Activated naive CD8-positive, alpha-beta T cell treated with anti-CD3 and anti-CD28 coated beads, Interleukin-2, amount 50 U/mL, for 24 hours (primary cell): ENCODE measurements at regions not wholly inside any gene's neighbourhood (a gene's known extent, or its start where the extent isn't known, plus 50 kb on each side); places are given as distances from the start of the nearest gene placed in this dataset.
"Not testable (repeated sequence)": the region's sequence is repeated elsewhere in the genome, so short reads cannot be mapped to it uniquely, and the experiment has no call there.

Experiments
- ATAC-seq: fragments of 150-1000 bp; cut with Tn5 transposase; one replicate; pipeline ENCODE4 v1.10.0; 2021
- DNase-seq: peaks from one replicate; pipeline ENCODE4 v3.0.0; 2021
- H3K27ac Mint-ChIP-seq: one replicate; pipeline ENCODE4 v1.8.0; 2021; ENCODE audit warnings: mild to moderate bottlenecking, mixed read lengths
- H3K27me3 Mint-ChIP-seq: one replicate; pipeline ENCODE4 v1.8.0; 2021; ENCODE audit warnings: mixed read lengths
- H3K36me3 Mint-ChIP-seq: one replicate; pipeline ENCODE4 v1.8.0; 2021; ENCODE audit warnings: low read depth, mixed read lengths
- H3K4me1 Mint-ChIP-seq: one replicate; pipeline ENCODE4 v1.8.0; 2021; ENCODE audit warnings: mixed read lengths
- H3K4me3 Mint-ChIP-seq: one replicate; pipeline ENCODE4 v1.8.0; 2021; ENCODE audit warnings: mild to moderate bottlenecking, moderate library complexity, mixed read lengths
- H3K9me3 Mint-ChIP-seq: one replicate; pipeline ENCODE4 v1.8.0; 2021; ENCODE audit warnings: mixed read lengths

GRCh38 chr2:89129440-89129839, 438.0 kb downstream of the RPIA start:
- H3K27ac Mint-ChIP-seq, ATAC-seq, H3K27me3 Mint-ChIP-seq, DNase-seq, H3K4me1 Mint-ChIP-seq, H3K9me3 Mint-ChIP-seq, H3K36me3 Mint-ChIP-seq, H3K4me3 Mint-ChIP-seq: not testable (repeated sequence)

GRCh38 chr2:89130665-89131308, 439.3 kb downstream of the RPIA start:
- DNase-seq, H3K4me3 Mint-ChIP-seq, H3K36me3 Mint-ChIP-seq, H3K4me1 Mint-ChIP-seq, H3K27ac Mint-ChIP-seq, H3K9me3 Mint-ChIP-seq, ATAC-seq, H3K27me3 Mint-ChIP-seq: not testable (repeated sequence)

GRCh38 chr2:89142959-89143358, 451.5 kb downstream of the RPIA start:
- not testable (repeated sequence) for H3K4me1 Mint-ChIP-seq, H3K27me3 Mint-ChIP-seq, H3K27ac Mint-ChIP-seq, H3K36me3 Mint-ChIP-seq, DNase-seq, ATAC-seq, H3K4me3 Mint-ChIP-seq, H3K9me3 Mint-ChIP-seq

GRCh38 chr2:89145342-89145741, 453.9 kb downstream of the RPIA start:
- not testable (repeated sequence) for H3K36me3 Mint-ChIP-seq, DNase-seq, H3K4me1 Mint-ChIP-seq, H3K4me3 Mint-ChIP-seq, H3K9me3 Mint-ChIP-seq, ATAC-seq, H3K27ac Mint-ChIP-seq, H3K27me3 Mint-ChIP-seq

GRCh38 chr2:89148256-89148655, 456.8 kb downstream of the RPIA start:
- H3K36me3 Mint-ChIP-seq, H3K27ac Mint-ChIP-seq, H3K27me3 Mint-ChIP-seq, DNase-seq, H3K4me3 Mint-ChIP-seq, ATAC-seq, H3K9me3 Mint-ChIP-seq, H3K4me1 Mint-ChIP-seq: not testable (repeated sequence)

GRCh38 chr2:89151699-89152098, 460.2 kb downstream of the RPIA start:
- H3K36me3 Mint-ChIP-seq, DNase-seq, H3K27me3 Mint-ChIP-seq, H3K4me3 Mint-ChIP-seq, H3K4me1 Mint-ChIP-seq, ATAC-seq, H3K9me3 Mint-ChIP-seq, H3K27ac Mint-ChIP-seq: not testable (repeated sequence)

GRCh38 chr2:89152501-89152900, 461.0 kb downstream of the RPIA start:
- not testable (repeated sequence) for H3K27me3 Mint-ChIP-seq, H3K36me3 Mint-ChIP-seq, H3K4me3 Mint-ChIP-seq, ATAC-seq, H3K9me3 Mint-ChIP-seq, H3K4me1 Mint-ChIP-seq, H3K27ac Mint-ChIP-seq, DNase-seq

- not testable (repeated sequence) for H3K27me3 Mint-ChIP-seq, H3K9me3 Mint-ChIP-seq, H3K27ac Mint-ChIP-seq, H3K4me3 Mint-ChIP-seq, DNase-seq, H3K4me1 Mint-ChIP-seq, ATAC-seq, H3K36me3 Mint-ChIP-seq
These were observed 461.7 kb downstream of the RPIA start for GRCh38 chr2:89153210-89153609.

GRCh38 chr2:89154247-89154682, 462.8 kb downstream of the RPIA start:
- H3K4me1 Mint-ChIP-seq, H3K36me3 Mint-ChIP-seq, H3K9me3 Mint-ChIP-seq, H3K27ac Mint-ChIP-seq, ATAC-seq, H3K4me3 Mint-ChIP-seq, H3K27me3 Mint-ChIP-seq, DNase-seq: not testable (repeated sequence)

- H3K36me3 Mint-ChIP-seq, H3K27ac Mint-ChIP-seq, DNase-seq, H3K4me3 Mint-ChIP-seq, H3K4me1 Mint-ChIP-seq, H3K27me3 Mint-ChIP-seq, H3K9me3 Mint-ChIP-seq: not testable (repeated sequence)
- ATAC-seq: peak; percentile 54
These were observed 468.8 kb downstream of the RPIA start for GRCh38 chr2:89160306-89160705.

- DNase-seq, H3K36me3 Mint-ChIP-seq, H3K27me3 Mint-ChIP-seq, H3K27ac Mint-ChIP-seq, ATAC-seq, H3K4me1 Mint-ChIP-seq, H3K9me3 Mint-ChIP-seq, H3K4me3 Mint-ChIP-seq: not testable (repeated sequence)
These were observed 470.2 kb downstream of the RPIA start for GRCh38 chr2:89161626-89162025.

GRCh38 chr2:89170506-89171173, 479.2 kb downstream of the RPIA start:
- H3K36me3 Mint-ChIP-seq, H3K9me3 Mint-ChIP-seq, H3K27me3 Mint-ChIP-seq, H3K27ac Mint-ChIP-seq, H3K4me3 Mint-ChIP-seq, H3K4me1 Mint-ChIP-seq, ATAC-seq, DNase-seq: not testable (repeated sequence)

- not testable (repeated sequence) for H3K27me3 Mint-ChIP-seq, H3K36me3 Mint-ChIP-seq, DNase-seq, ATAC-seq, H3K4me3 Mint-ChIP-seq, H3K27ac Mint-ChIP-seq, H3K4me1 Mint-ChIP-seq, H3K9me3 Mint-ChIP-seq
These were observed 479.7 kb downstream of the RPIA start for GRCh38 chr2:89171174-89171519.

GRCh38 chr2:89177004-89177403, 485.5 kb downstream of the RPIA start:
- not testable (repeated sequence) for ATAC-seq, H3K4me1 Mint-ChIP-seq

GRCh38 chr2:89182221-89182620, 490.7 kb downstream of the RPIA start:
- H3K4me3 Mint-ChIP-seq, DNase-seq, H3K27me3 Mint-ChIP-seq, H3K27ac Mint-ChIP-seq, ATAC-seq, H3K36me3 Mint-ChIP-seq, H3K4me1 Mint-ChIP-seq, H3K9me3 Mint-ChIP-seq: not testable (repeated sequence)

More at GRCh38 chr2:89177004-89177403, 485.5 kb downstream of the RPIA start:
- H3K9me3 Mint-ChIP-seq, H3K36me3 Mint-ChIP-seq, DNase-seq, H3K27me3 Mint-ChIP-seq, H3K27ac Mint-ChIP-seq, H3K4me3 Mint-ChIP-seq: not testable (repeated sequence)
